ENCODE measurements at regions not wholly inside any gene's neighbourhood (a gene's known extent, or its start where the extent isn't known, plus 50 kb on each side); places are given as distances from the start of the nearest gene placed in this dataset.

DNA sequence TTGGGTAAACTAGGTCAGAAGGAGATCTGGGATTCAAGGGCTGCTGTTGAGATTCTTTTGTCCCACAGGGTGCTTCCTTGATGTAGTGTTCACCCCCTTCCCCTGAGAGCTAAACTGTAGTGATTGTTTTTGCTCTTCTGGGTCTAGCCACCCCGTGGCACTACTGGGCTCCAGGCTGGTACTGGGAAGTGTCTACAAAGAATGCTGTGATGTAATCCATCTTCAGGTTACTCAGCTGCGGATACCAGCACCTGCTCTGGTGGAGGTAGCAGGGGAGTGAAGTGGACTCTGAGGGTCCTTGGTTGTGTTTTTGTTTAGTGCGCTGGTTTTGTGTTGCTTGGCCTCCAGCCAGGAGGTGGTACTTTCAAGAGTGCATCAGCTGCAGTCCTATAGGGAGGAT is 365.5 kb downstream of the ZNF674 start:
- TF ChIP-seq POLR2A (IDR thresholded peaks at IDR 0.05) (no peak), EP300 (IDR thresholded peaks at IDR 0.05) (no peak)
- TF ChIP-seq, protein P1, sequence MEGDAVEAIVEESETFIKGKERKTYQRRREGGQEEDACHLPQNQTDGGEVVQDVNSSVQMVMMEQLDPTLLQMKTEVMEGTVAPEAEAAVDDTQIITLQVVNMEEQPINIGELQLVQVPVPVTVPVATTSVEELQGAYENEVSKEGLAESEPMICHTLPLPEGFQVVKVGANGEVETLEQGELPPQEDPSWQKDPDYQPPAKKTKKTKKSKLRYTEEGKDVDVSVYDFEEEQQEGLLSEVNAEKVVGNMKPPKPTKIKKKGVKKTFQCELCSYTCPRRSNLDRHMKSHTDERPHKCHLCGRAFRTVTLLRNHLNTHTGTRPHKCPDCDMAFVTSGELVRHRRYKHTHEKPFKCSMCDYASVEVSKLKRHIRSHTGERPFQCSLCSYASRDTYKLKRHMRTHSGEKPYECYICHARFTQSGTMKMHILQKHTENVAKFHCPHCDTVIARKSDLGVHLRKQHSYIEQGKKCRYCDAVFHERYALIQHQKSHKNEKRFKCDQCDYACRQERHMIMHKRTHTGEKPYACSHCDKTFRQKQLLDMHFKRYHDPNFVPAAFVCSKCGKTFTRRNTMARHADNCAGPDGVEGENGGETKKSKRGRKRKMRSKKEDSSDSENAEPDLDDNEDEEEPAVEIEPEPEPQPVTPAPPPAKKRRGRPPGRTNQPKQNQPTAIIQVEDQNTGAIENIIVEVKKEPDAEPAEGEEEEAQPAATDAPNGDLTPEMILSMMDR (IDR thresholded peaks at IDR 0.05), result no peak
